ENCODE measurements at regions not wholly inside any gene's neighbourhood (a gene's known extent, or its start where the extent isn't known, plus 50 kb on each side); places are given as distances from the start of the nearest gene placed in this dataset.

GRCh38 chr11:121740902-121741301, 288.1 kb upstream of the SORL1-AS1 start:
- peaks cover 3% of the 10 kb centered on the region for H3K9me3 Mint-ChIP-seq (ENCODE audit: unreplicated experiment)
- H3K27ac ChIP-seq (ENCODE audit: low read depth, low read length), result no peak overlapping the region
- FAIRE-seq, result no peak

GRCh38 chr11:121733858-121734257, 281.1 kb upstream of the SORL1-AS1 start:
- no peak overlapping the region for H3K4me3 Mint-ChIP-seq (ENCODE audit: unreplicated experiment)

More at GRCh38 chr11:121740902-121741301, 288.1 kb upstream of the SORL1-AS1 start:
- Histone ChIP-seq H3K4me3 (ENCODE audit: insufficient read depth, low read depth, low read length) (no peak overlapping the region), H3K9me3 (ENCODE audit: insufficient read depth, low read depth, low read length) (no peaks in the 10 kb centered on the region), H3K79me2 (ENCODE audit: insufficient read depth, low read length) (no peaks in the 10 kb centered on the region), H2AFZ (ENCODE audit: low read depth, low read length) (no peak overlapping the region), H3K36me3 (ENCODE audit: insufficient read depth, low read length) (no peaks in the 10 kb centered on the region), H3K4me2 (ENCODE audit: low read length) (no peak overlapping the region), H3K9ac (ENCODE audit: low read length) (no peak overlapping the region), H4K20me1 (ENCODE audit: insufficient read depth, low read length) (no peaks in the 10 kb centered on the region), H3K4me1 (ENCODE audit: insufficient read depth, low read length) (no peaks in the 10 kb centered on the region), H3K27me3 (ENCODE audit: insufficient read depth, low read length) (no peaks in the 10 kb centered on the region)
- Mint-ChIP-seq H3K4me3 (ENCODE audit: unreplicated experiment) (no peak overlapping the region), H3K4me1 (ENCODE audit: low read depth, unreplicated experiment) (no peaks in the 10 kb centered on the region), H3K36me3 (ENCODE audit: low read depth, unreplicated experiment) (no peaks in the 10 kb centered on the region), H3K27me3 (ENCODE audit: low read depth, unreplicated experiment) (no peaks in the 10 kb centered on the region), H3K27ac (ENCODE audit: unreplicated experiment) (no peak overlapping the region)
- no peak for TF ChIP-seq EZH2 (IDR thresholded peaks at IDR 0.05; ENCODE audit: insufficient read depth, low read length)
- TF ChIP-seq, protein P1, sequence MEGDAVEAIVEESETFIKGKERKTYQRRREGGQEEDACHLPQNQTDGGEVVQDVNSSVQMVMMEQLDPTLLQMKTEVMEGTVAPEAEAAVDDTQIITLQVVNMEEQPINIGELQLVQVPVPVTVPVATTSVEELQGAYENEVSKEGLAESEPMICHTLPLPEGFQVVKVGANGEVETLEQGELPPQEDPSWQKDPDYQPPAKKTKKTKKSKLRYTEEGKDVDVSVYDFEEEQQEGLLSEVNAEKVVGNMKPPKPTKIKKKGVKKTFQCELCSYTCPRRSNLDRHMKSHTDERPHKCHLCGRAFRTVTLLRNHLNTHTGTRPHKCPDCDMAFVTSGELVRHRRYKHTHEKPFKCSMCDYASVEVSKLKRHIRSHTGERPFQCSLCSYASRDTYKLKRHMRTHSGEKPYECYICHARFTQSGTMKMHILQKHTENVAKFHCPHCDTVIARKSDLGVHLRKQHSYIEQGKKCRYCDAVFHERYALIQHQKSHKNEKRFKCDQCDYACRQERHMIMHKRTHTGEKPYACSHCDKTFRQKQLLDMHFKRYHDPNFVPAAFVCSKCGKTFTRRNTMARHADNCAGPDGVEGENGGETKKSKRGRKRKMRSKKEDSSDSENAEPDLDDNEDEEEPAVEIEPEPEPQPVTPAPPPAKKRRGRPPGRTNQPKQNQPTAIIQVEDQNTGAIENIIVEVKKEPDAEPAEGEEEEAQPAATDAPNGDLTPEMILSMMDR (IDR thresholded peaks at IDR 0.05; ENCODE audit: insufficient read depth, low read depth, low read length), result no peak
- DNase-seq (ENCODE audit: low read depth), result no peak

DNA sequence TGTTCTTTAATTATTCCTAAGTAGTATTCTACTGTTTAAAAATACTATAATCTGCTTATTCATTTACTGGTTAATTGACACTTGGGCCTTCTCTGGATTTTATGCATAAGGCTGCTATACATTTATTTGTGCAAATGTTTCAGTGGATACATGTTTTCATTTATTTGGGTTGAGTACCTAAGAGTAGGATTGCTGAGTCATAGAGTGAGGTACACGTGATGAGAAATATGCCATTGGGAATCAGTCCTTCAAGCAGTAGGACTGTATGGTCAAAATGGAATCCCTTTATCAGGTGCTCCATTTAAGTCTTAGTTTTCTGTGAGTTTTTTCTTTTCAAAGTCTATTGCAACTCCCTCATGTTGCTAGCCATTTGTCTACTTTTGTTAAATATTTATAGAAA, 275.2 kb upstream of the SORL1-AS1 start:
- Histone ChIP-seq H3K36me3 (ENCODE audit: insufficient read depth, low read length) (no peaks in the 10 kb centered on the region), H3K4me1 (ENCODE audit: insufficient read depth, low read length) (peaks cover 7% of the 10 kb centered on the region), H3K79me2 (ENCODE audit: insufficient read depth, low read length) (no peaks in the 10 kb centered on the region), H3K27ac (ENCODE audit: low read depth, low read length) (no peak overlapping the region), H3K4me2 (ENCODE audit: low read length) (no peak overlapping the region), H3K27me3 (ENCODE audit: insufficient read depth, low read length) (no peaks in the 10 kb centered on the region), H3K4me3 (ENCODE audit: insufficient read depth, low read depth, low read length) (no peak overlapping the region), H4K20me1 (ENCODE audit: insufficient read depth, low read length) (no peaks in the 10 kb centered on the region), H3K9me3 (ENCODE audit: insufficient read depth, low read depth, low read length) (no peaks in the 10 kb centered on the region), H2AFZ (ENCODE audit: low read depth, low read length) (no peak overlapping the region), H3K9ac (ENCODE audit: low read length) (no peak overlapping the region)
- Mint-ChIP-seq H3K9me3 (ENCODE audit: unreplicated experiment) (peaks cover 2% of the 10 kb centered on the region), H3K27me3 (ENCODE audit: low read depth, unreplicated experiment) (no peaks in the 10 kb centered on the region), H3K36me3 (ENCODE audit: low read depth, unreplicated experiment) (no peaks in the 10 kb centered on the region), H3K4me1 (ENCODE audit: low read depth, unreplicated experiment) (peaks cover 4% of the 10 kb centered on the region), H3K4me3 (ENCODE audit: unreplicated experiment) (no peak overlapping the region), H3K27ac (ENCODE audit: unreplicated experiment) (no peak overlapping the region)
- FAIRE-seq (no peak), DNase-seq (ENCODE audit: low read depth) (no peak)
- TF ChIP-seq, protein P1 (IDR thresholded peaks at IDR 0.05; ENCODE audit: insufficient read depth, low read depth, low read length), result no peak
- TF ChIP-seq EZH2 (IDR thresholded peaks at IDR 0.05; ENCODE audit: insufficient read depth, low read length), result no peak

More at GRCh38 chr11:121733858-121734257, 281.1 kb upstream of the SORL1-AS1 start:
- H4K20me1 ChIP-seq (ENCODE audit: insufficient read depth, low read length), result no peaks in the 10 kb centered on the region
- H3K4me2 ChIP-seq (ENCODE audit: low read length), result no peak overlapping the region
- no peaks in the 10 kb centered on the region for H3K27me3 ChIP-seq (ENCODE audit: insufficient read depth, low read length)
- no peak overlapping the region for H3K9ac ChIP-seq (ENCODE audit: low read length)
- H2AFZ ChIP-seq (ENCODE audit: low read depth, low read length), result no peak overlapping the region
- no peak overlapping the region for H3K27ac ChIP-seq (ENCODE audit: low read depth, low read length)
- no peaks in the 10 kb centered on the region for H3K4me1 ChIP-seq (ENCODE audit: insufficient read depth, low read length)
- Mint-ChIP-seq H3K27me3 (ENCODE audit: low read depth, unreplicated experiment) (no peaks in the 10 kb centered on the region), H3K27ac (ENCODE audit: unreplicated experiment) (no peak overlapping the region), H3K36me3 (ENCODE audit: low read depth, unreplicated experiment) (no peaks in the 10 kb centered on the region), H3K4me1 (ENCODE audit: low read depth, unreplicated experiment) (no peaks in the 10 kb centered on the region), H3K9me3 (ENCODE audit: unreplicated experiment) (peaks cover 2% of the 10 kb centered on the region)
- H3K4me3 ChIP-seq (ENCODE audit: insufficient read depth, low read depth, low read length), result no peak overlapping the region
- no peaks in the 10 kb centered on the region for H3K36me3 ChIP-seq (ENCODE audit: insufficient read depth, low read length)
- H3K9me3 ChIP-seq (ENCODE audit: insufficient read depth, low read depth, low read length), result no peaks in the 10 kb centered on the region
- H3K79me2 ChIP-seq (ENCODE audit: insufficient read depth, low read length), result no peaks in the 10 kb centered on the region
- FAIRE-seq (no peak), DNase-seq (ENCODE audit: low read depth) (no peak)
- TF ChIP-seq, protein P1 (IDR thresholded peaks at IDR 0.05; ENCODE audit: insufficient read depth, low read depth, low read length), result no peak
- no peak for TF ChIP-seq EZH2 (IDR thresholded peaks at IDR 0.05; ENCODE audit: insufficient read depth, low read length)

All from astrocyte (in vitro differentiated cells and primary cell).